ENCODE measurements at regions not wholly inside any gene's neighbourhood (a gene's known extent, or its start where the extent isn't known, plus 50 kb on each side); places are given as distances from the start of the nearest gene placed in this dataset.

- H3K27ac ChIP-seq (ENCODE audit: low read depth in 1 of 2, low read length in 2 of 2), result no peak overlapping the region
- no peaks in the 10 kb centered on the region for H3K27me3 ChIP-seq (ENCODE audit: control insufficient read depth in 4 of 4, insufficient read depth in 4 of 4, low read length in 3 of 4)
- WGBS, result 82% methylated on average over 4 of the region's 4 CpGs
- H3K9me3 ChIP-seq (ENCODE audit: control insufficient read depth in 4 of 4, low read length in 3 of 4), result no peaks in the 10 kb centered on the region
- no peaks in the 10 kb centered on the region for H3K36me3 ChIP-seq (ENCODE audit: control insufficient read depth in 4 of 4, insufficient read depth in 3 of 4, low read depth in 1 of 4, low read length in 3 of 4)
- DNase-seq (ENCODE audit: low spot score), result no peak
- H3K4me1 ChIP-seq (ENCODE audit: control insufficient read depth in 4 of 4, insufficient read depth in 4 of 4, low read length in 3 of 4), result peaks cover 3 to 20% (median 14%) of the 10 kb centered on the region in 4 donors
- no peak for TF ChIP-seq MAX (IDR thresholded peaks at IDR 0.05)
- TF ChIP-seq NR2F2 (IDR thresholded peaks at IDR 0.05), result no peak
- no peak for TF ChIP-seq HNF4A (conservative IDR thresholded peaks at IDR 0.05)
- no peak overlapping the region for H3K4me3 ChIP-seq (ENCODE audit: low read depth in 1 of 3, low read length in 3 of 3)
- H3K9ac ChIP-seq (ENCODE audit: low read depth in 1 of 2, low read length in 2 of 2), result no peak overlapping the region
Observed at GRCh38 chr6:113646701-113647100, 210.4 kb upstream of the MARCKS start.

GRCh38 chr6:113647143-113647889, 209.8 kb upstream of the MARCKS start:
- DNase-seq (ENCODE audit: low spot score), result no peak
- 91% methylated on average over 4 of the region's 4 CpGs for WGBS
- Histone ChIP-seq H3K4me3 (ENCODE audit: low read depth in 1 of 3, low read length in 3 of 3) (no peak overlapping the region), H3K9me3 (ENCODE audit: control insufficient read depth in 4 of 4, low read length in 3 of 4) (no peaks in the 10 kb centered on the region), H3K27ac (ENCODE audit: low read depth in 1 of 2, low read length in 2 of 2) (no peak overlapping the region), H3K36me3 (ENCODE audit: control insufficient read depth in 4 of 4, insufficient read depth in 3 of 4, low read depth in 1 of 4, low read length in 3 of 4) (no peaks in the 10 kb centered on the region), H3K4me1 (ENCODE audit: control insufficient read depth in 4 of 4, insufficient read depth in 4 of 4, low read length in 3 of 4) (peaks cover 2 to 19% (median 11%) of the 10 kb centered on the region in 4 donors), H3K9ac (ENCODE audit: low read depth in 1 of 2, low read length in 2 of 2) (no peak overlapping the region), H3K27me3 (ENCODE audit: control insufficient read depth in 4 of 4, insufficient read depth in 4 of 4, low read length in 3 of 4) (no peaks in the 10 kb centered on the region)
- no peak for TF ChIP-seq RAD21 (IDR thresholded peaks at IDR 0.05)
- no peak for TF ChIP-seq FOXA1 (IDR thresholded peaks at IDR 0.05)
- TF ChIP-seq YY1 (IDR thresholded peaks at IDR 0.05), result no peak
- TF ChIP-seq REST (IDR thresholded peaks at IDR 0.05), result no peak
- no peak for TF ChIP-seq RXRA (IDR thresholded peaks at IDR 0.05)
- TF ChIP-seq ZBTB33 (IDR thresholded peaks at IDR 0.05), result no peak
- no peak for TF ChIP-seq EGR1 (IDR thresholded peaks at IDR 0.05; ENCODE audit: low read depth in 2 of 2)
- TF ChIP-seq SP1 (IDR thresholded peaks at IDR 0.05), result no peak
- no peak for TF ChIP-seq HNF4G (IDR thresholded peaks at IDR 0.05)
- no peak for TF ChIP-seq TAF1 (conservative IDR thresholded peaks at IDR 0.05)
- no peak for TF ChIP-seq JUND (IDR thresholded peaks at IDR 0.05)
- no peak for TF ChIP-seq FOXA2 (IDR thresholded peaks at IDR 0.05)
- no peak for TF ChIP-seq CTCF (IDR thresholded peaks at IDR 0.05; ENCODE audit: low read depth, low read length, missing input control)
- no peak for TF ChIP-seq MAX (IDR thresholded peaks at IDR 0.05)
- TF ChIP-seq GABPA (IDR thresholded peaks at IDR 0.05 in 1 of 2, conservative IDR thresholded peaks at IDR 0.05 in 1 of 2), result no peak
